ENCODE measurements at regions not wholly inside any gene's neighbourhood (a gene's known extent, or its start where the extent isn't known, plus 50 kb on each side); places are given as distances from the start of the nearest gene placed in this dataset.
"Not testable (repeated sequence)": the region's sequence is repeated elsewhere in the genome, so short reads cannot be mapped to it uniquely, and the experiment has no call there.

GRCh38 chr3:14265246-14265962, 86.8 kb downstream of the LSM3 start:
- no peak for DNase-seq (ENCODE audit: insufficient read length, low spot score)
- TF ChIP-seq CTCF (IDR thresholded peaks at IDR 0.05; ENCODE audit: insufficient read depth, missing control alignments), result no peak
- no peak for FAIRE-seq

GRCh38 chr3:14266361-14266760, 87.7 kb downstream of the LSM3 start:
- DNase-seq (ENCODE audit: insufficient read length, low spot score), result no peak
- TF ChIP-seq CTCF (IDR thresholded peaks at IDR 0.05; ENCODE audit: insufficient read depth, missing control alignments), result no peak
- no peak for FAIRE-seq

- DNase-seq (ENCODE audit: insufficient read length, low spot score) (no peak), FAIRE-seq (no peak)
- TF ChIP-seq CTCF (IDR thresholded peaks at IDR 0.05; ENCODE audit: insufficient read depth, missing control alignments), result no peak
Measured at GRCh38 chr3:14267976-14268375, 89.4 kb downstream of the LSM3 start.

- no peak for DNase-seq (ENCODE audit: insufficient read length, low spot score)
- TF ChIP-seq CTCF (IDR thresholded peaks at IDR 0.05; ENCODE audit: insufficient read depth, missing control alignments), result no peak
- no peak for FAIRE-seq
Measured at GRCh38 chr3:14268897-14269296, 90.3 kb downstream of the LSM3 start.

- not testable (repeated sequence) for FAIRE-seq; DNase-seq (ENCODE audit: insufficient read length, low spot score)
Measured at GRCh38 chr3:14272041-14272958, 93.7 kb downstream of the LSM3 start.

- not testable (repeated sequence) for FAIRE-seq; DNase-seq (ENCODE audit: insufficient read length, low spot score)
Measured at GRCh38 chr3:14272959-14273560, 94.4 kb downstream of the LSM3 start.

GRCh38 chr3:14273901-14274611, 95.4 kb downstream of the LSM3 start:
- no peak for TF ChIP-seq CTCF (IDR thresholded peaks at IDR 0.05; ENCODE audit: insufficient read depth, missing control alignments)
- FAIRE-seq (no peak), DNase-seq (ENCODE audit: insufficient read length, low spot score) (no peak)

All from D721Med (cell line).